Thyroid gland (tissue), 4 donors: ENCODE measurements at regions not wholly inside any gene's neighbourhood (a gene's known extent, or its start where the extent isn't known, plus 50 kb on each side); places are given as distances from the start of the nearest gene placed in this dataset.

Experiments
- POLR2A ChIP-seq, 2 donors: fragments of 450-650 bp; IDR thresholded peaks; one replicate each; pipeline ENCODE4 v1.6.1; 2017; ENCODE audit warnings: antibody characterized with exemption in 2 of 2, mild to moderate bottlenecking in 2 of 2, moderate library complexity in 1 of 2
- TF ChIP-seq, protein P1 (sequence below), 6 experiments: fragments of 200-600 bp in 3 of 6; fragments of 450-650 bp in 3 of 6; sonication (generic) in 3 of 6; IDR thresholded peaks; one replicate each; pipeline ENCODE4 v1.5.1; 2016 to 2019; ENCODE audit warnings: antibody characterized with exemption in 6 of 6, mild to moderate bottlenecking in 2 of 6, inconsistent platforms in 1 of 6, moderate library complexity in 1 of 6

DNA sequence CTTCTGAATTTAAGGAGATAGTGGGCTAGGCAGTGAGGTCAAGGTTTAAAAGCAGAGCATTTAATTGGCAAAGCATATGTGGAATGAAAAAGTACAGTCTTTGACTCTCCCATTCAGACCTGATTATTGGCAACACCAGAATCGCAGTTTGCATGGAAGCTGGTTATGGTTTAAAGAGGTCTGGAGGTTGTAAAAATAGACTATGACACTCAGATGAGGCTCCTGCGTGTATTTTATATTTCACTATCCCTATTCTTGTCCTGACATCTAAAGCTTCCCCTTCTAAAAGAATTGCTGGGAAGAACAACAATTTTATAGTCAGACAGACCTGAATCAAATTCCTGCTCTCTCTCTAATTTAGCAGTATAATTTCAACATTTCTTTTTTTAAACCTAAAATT is 302.9 kb downstream of the PCDH7 start:
- TF ChIP-seq, protein P1, sequence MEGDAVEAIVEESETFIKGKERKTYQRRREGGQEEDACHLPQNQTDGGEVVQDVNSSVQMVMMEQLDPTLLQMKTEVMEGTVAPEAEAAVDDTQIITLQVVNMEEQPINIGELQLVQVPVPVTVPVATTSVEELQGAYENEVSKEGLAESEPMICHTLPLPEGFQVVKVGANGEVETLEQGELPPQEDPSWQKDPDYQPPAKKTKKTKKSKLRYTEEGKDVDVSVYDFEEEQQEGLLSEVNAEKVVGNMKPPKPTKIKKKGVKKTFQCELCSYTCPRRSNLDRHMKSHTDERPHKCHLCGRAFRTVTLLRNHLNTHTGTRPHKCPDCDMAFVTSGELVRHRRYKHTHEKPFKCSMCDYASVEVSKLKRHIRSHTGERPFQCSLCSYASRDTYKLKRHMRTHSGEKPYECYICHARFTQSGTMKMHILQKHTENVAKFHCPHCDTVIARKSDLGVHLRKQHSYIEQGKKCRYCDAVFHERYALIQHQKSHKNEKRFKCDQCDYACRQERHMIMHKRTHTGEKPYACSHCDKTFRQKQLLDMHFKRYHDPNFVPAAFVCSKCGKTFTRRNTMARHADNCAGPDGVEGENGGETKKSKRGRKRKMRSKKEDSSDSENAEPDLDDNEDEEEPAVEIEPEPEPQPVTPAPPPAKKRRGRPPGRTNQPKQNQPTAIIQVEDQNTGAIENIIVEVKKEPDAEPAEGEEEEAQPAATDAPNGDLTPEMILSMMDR (IDR thresholded peaks at IDR 0.05) = no peak
- no peak for TF ChIP-seq POLR2A (IDR thresholded peaks at IDR 0.05)
